H1 (cell line): ENCODE measurements at regions not wholly inside any gene's neighbourhood (a gene's known extent, or its start where the extent isn't known, plus 50 kb on each side); places are given as distances from the start of the nearest gene placed in this dataset.

ENCODE experiments used
- CTCF ChIA-PET: fragments of 300-600 bp; sonication (Branson Sonifier 250); formaldehyde crosslinking; loops from one replicate; lab custom pipeline; 2021; ENCODE audit not compliant: partially characterized antibody; lab: Charles Lee
- POLR2A ChIA-PET: fragments of 300-600 bp; sonication (Branson Sonifier 250); formaldehyde crosslinking; loops from one replicate; lab custom pipeline; 2021; ENCODE audit warnings: inconsistent platforms; ENCODE audit not compliant: partially characterized antibody; lab: Charles Lee
- DNase-seq, 2 experiments: peaks; one replicate each; pipeline versions ENCODE4 v3.0.0 to v3.0.0-alpha.2; 2010 to 2022; ENCODE audit warnings: low spot score in 2 of 2, low read depth in 1 of 2, mixed read lengths in 1 of 2
- FAIRE-seq: peaks from 2 replicates; lab custom pipeline; 2011; peaks lifted over from hg19 to GRCh38; lab: Jason Lieb, UNC
- H2AFZ ChIP-seq: 2 replicates; pipeline ENCODE4 v1.8.1; 2012; ENCODE audit warnings: low read length, inconsistent platforms
- H2AK5ac ChIP-seq: 2 replicates; pipeline ENCODE4 v1.6.1; 2013; ENCODE audit warnings: low read depth, low read length
- H2BK120ac ChIP-seq: replicated peaks from 2 replicates; pipeline ENCODE3; 2013; ENCODE audit warnings: low read depth, low read length, inconsistent platforms
- H2BK12ac ChIP-seq: 2 replicates; pipeline ENCODE4 v1.6.1; 2013; ENCODE audit warnings: low read depth, low read length
- H2BK15ac ChIP-seq: 2 replicates; pipeline ENCODE4 v1.6.1; 2013; ENCODE audit warnings: low read length
- H2BK20ac ChIP-seq: 2 replicates; pipeline ENCODE4 v1.6.1; 2013; ENCODE audit warnings: low read length
- H2BK5ac ChIP-seq: 2 replicates; pipeline ENCODE4 v1.6.1; 2013; ENCODE audit warnings: low read depth, low read length
- H3K14ac ChIP-seq: 2 replicates; pipeline ENCODE4 v1.6.1; 2013; ENCODE audit warnings: inconsistent platforms; ENCODE audit not compliant: insufficient read length
- H3K18ac ChIP-seq: 2 replicates; pipeline ENCODE4 v1.6.1; 2013; ENCODE audit warnings: low read length; ENCODE audit errors: extremely low read depth
- H3K23ac ChIP-seq: 2 replicates; pipeline ENCODE4 v1.6.1; 2013; ENCODE audit warnings: inconsistent platforms; ENCODE audit not compliant: insufficient read length
- H3K23me2 ChIP-seq: 2 replicates; pipeline ENCODE4 v1.6.1; 2013; ENCODE audit warnings: low read depth, low read length
- H3K27ac ChIP-seq: 2 replicates; pipeline ENCODE4 v1.6.1; 2011; ENCODE audit warnings: low read depth, low read length, inconsistent platforms
- H3K27me3 ChIP-seq, 4 experiments: replicated peaks in 1 of 4; 1 replicate in 1 of 4; 2 replicates in 3 of 4; pipeline versions ENCODE4 v1.6.1 to v1.8.1; 2011 to 2013; ENCODE audit warnings: low read length in 3 of 4, mild to moderate bottlenecking in 3 of 4, inconsistent platforms in 2 of 4, mixed read lengths in 2 of 4, moderate library complexity in 1 of 4; ENCODE audit not compliant: control insufficient read depth in 3 of 4, insufficient read depth in 3 of 4; ENCODE audit errors: extremely low read depth in 1 of 4
- H3K36me3 ChIP-seq, 4 experiments: 2 replicates each; pipeline versions ENCODE4 v1.6.1 to v1.8.1; 2011 to 2013; ENCODE audit warnings: mild to moderate bottlenecking in 4 of 4, low read length in 3 of 4, moderate library complexity in 2 of 4, control low read depth in 1 of 4, inconsistent platforms in 1 of 4; ENCODE audit not compliant: insufficient read depth in 4 of 4, control insufficient read depth in 2 of 4
- H3K4ac ChIP-seq: replicated peaks from 2 replicates; pipeline ENCODE3; 2013; ENCODE audit warnings: low read length, low read depth, mixed read lengths, inconsistent platforms; ENCODE audit not compliant: insufficient read length
- H3K4me1 ChIP-seq, 4 experiments: replicated peaks in 1 of 4; 1 replicate in 1 of 4; 2 replicates in 3 of 4; pipeline versions ENCODE4 v1.6.1 to v1.8.1; 2011 to 2013; ENCODE audit warnings: low read length in 3 of 4, inconsistent platforms in 2 of 4, mixed read lengths in 1 of 4; ENCODE audit not compliant: insufficient read depth in 4 of 4, control insufficient read depth in 3 of 4
- H3K4me2 ChIP-seq, 2 experiments: 2 replicates each; pipeline versions ENCODE4 v1.6.1 to v1.8.1; 2011 to 2013; ENCODE audit warnings: low read depth in 2 of 2, low read length in 2 of 2, control low read depth in 1 of 2, inconsistent platforms in 1 of 2, mild to moderate bottlenecking in 1 of 2; ENCODE audit not compliant: insufficient read depth in 1 of 2
- H3K4me3 ChIP-seq, 4 experiments: fragments of 200-600, 300-600 bp in 1 of 4; sonication (generic), shearing (Covaris generic), sonication (Bioruptor Twin) in 1 of 4; 2 replicates each; pipeline versions ENCODE4 v1.5.1 to v1.8.1; 2011 to 2016; ENCODE audit warnings: low read length in 4 of 4, low read depth in 3 of 4, control low read depth in 2 of 4, inconsistent platforms in 2 of 4, mild to moderate bottlenecking in 2 of 4, mixed read lengths in 1 of 4, moderate library complexity in 1 of 4; ENCODE audit not compliant: insufficient read depth in 2 of 4; ENCODE audit errors: extremely low read depth in 1 of 4
- H3K56ac ChIP-seq: replicated peaks from 2 replicates; pipeline ENCODE3; 2013; ENCODE audit warnings: low read depth, mild to moderate bottlenecking, mixed read lengths, low read length, inconsistent platforms; ENCODE audit not compliant: insufficient read length
- H3K79me1 ChIP-seq: 2 replicates; pipeline ENCODE4 v1.6.1; 2013; ENCODE audit warnings: low read depth, low read length, control low read depth
- H3K79me2 ChIP-seq, 2 experiments: 2 replicates each; pipeline versions ENCODE4 v1.6.1 to v1.8.1; 2012 to 2013; ENCODE audit warnings: low read length in 2 of 2, mild to moderate bottlenecking in 2 of 2, inconsistent platforms in 1 of 2; ENCODE audit not compliant: insufficient read depth in 2 of 2, control insufficient read depth in 1 of 2
- H3K9ac ChIP-seq, 4 experiments: replicated peaks in 1 of 4; 1 replicate in 1 of 4; 2 replicates in 3 of 4; pipeline versions ENCODE4 v1.6.1 to v1.8.1; 2011 to 2013; ENCODE audit warnings: low read depth in 3 of 4, low read length in 3 of 4, control low read depth in 2 of 4, mild to moderate bottlenecking in 2 of 4, moderate library complexity in 2 of 4, inconsistent platforms in 1 of 4; ENCODE audit errors: extremely low read depth in 1 of 4
- H3K9me3 ChIP-seq, 2 experiments: 2 replicates each; pipeline versions ENCODE4 v1.6.1 to v1.8.1; 2012 to 2013; ENCODE audit warnings: mild to moderate bottlenecking in 2 of 2, moderate library complexity in 2 of 2, control low read depth in 1 of 2, inconsistent platforms in 1 of 2, low read depth in 1 of 2, low read length in 1 of 2, mixed read lengths in 1 of 2; ENCODE audit not compliant: insufficient read depth in 2 of 2
- H4K20me1 ChIP-seq, 2 experiments: replicated peaks in 1 of 2; 2 replicates each; pipeline versions ENCODE3 to v1.8.1; 2011 to 2013; ENCODE audit warnings: inconsistent platforms in 2 of 2, low read length in 2 of 2, mild to moderate bottlenecking in 1 of 2; ENCODE audit not compliant: insufficient read depth in 2 of 2, control insufficient read depth in 1 of 2
- H4K5ac ChIP-seq: 2 replicates; pipeline ENCODE4 v1.6.1; 2013; ENCODE audit warnings: low read length, low read depth, mixed read lengths, inconsistent platforms; ENCODE audit not compliant: insufficient read length
- H4K8ac ChIP-seq: 2 replicates; pipeline ENCODE4 v1.8.0; 2013; ENCODE audit warnings: mild to moderate bottlenecking, moderate library complexity, low read length, inconsistent platforms; ENCODE audit not compliant: insufficient read depth; ENCODE audit errors: extremely low read depth
- H4K91ac ChIP-seq: replicated peaks from 2 replicates; pipeline ENCODE3; 2013; ENCODE audit warnings: low read length, mixed read lengths, inconsistent platforms; ENCODE audit not compliant: insufficient read length
- CBX8 ChIP-seq: fragments of 300-800, 300-1000 bp; sonication (generic); IDR thresholded peaks from 2 replicates; pipeline ENCODE4 v1.7.1; 2016; ENCODE audit warnings: low read depth, low read length, borderline replicate concordance
- FOSL1 ChIP-seq: IDR thresholded peaks from 2 replicates; pipeline ENCODE4 v1.6.1; 2011; ENCODE audit warnings: mild to moderate bottlenecking, low read depth, low read length, moderate library complexity; ENCODE audit not compliant: insufficient read depth
- HDAC6 ChIP-seq: IDR thresholded peaks from one replicate; pipeline ENCODE4 v1.7.1; 2012; ENCODE audit warnings: low read depth, mild to moderate bottlenecking, inconsistent platforms, low read length, moderate library complexity
- POU5F1 ChIP-seq: IDR thresholded peaks from 2 replicates; pipeline ENCODE4 v1.6.1; 2011; ENCODE audit warnings: low read depth, mild to moderate bottlenecking, low read length, moderate library complexity
- SAP30 ChIP-seq: fragments of 300-600 bp; sonication (generic); IDR thresholded peaks from 2 replicates; pipeline ENCODE4 v1.7.1; 2012; ENCODE audit warnings: low read length, moderate library complexity, mild to moderate bottlenecking, inconsistent platforms; ENCODE audit not compliant: insufficient read depth, insufficient replicate concordance
- SIN3A ChIP-seq, 2 experiments: IDR thresholded peaks in 1 of 2; conservative IDR thresholded peaks in 1 of 2; 2 replicates each; pipeline ENCODE4 v1.6.1; 2011 to 2012; ENCODE audit warnings: low read length in 2 of 2, improper control_type of control experiment in 1 of 2, low read depth in 1 of 2, mild to moderate bottlenecking in 1 of 2
- SUZ12 ChIP-seq: fragments of 200-600 bp; sonication (generic); IDR thresholded peaks from 2 replicates; pipeline ENCODE4 v1.6.1; 2012; ENCODE audit warnings: mild to moderate bottlenecking, inconsistent platforms, low read length, moderate library complexity, mixed read lengths
- YY1 ChIP-seq: IDR thresholded peaks from 2 replicates; pipeline ENCODE4 v1.6.1; 2011; ENCODE audit warnings: low read depth, mild to moderate bottlenecking, low read length
- ZNF274 ChIP-seq: IDR thresholded peaks from 2 replicates; pipeline ENCODE4 v1.7.0; 2012; ENCODE audit warnings: low read length, borderline replicate concordance; ENCODE audit errors: extremely low read depth
- WGBS, 2 experiments: shearing (Covaris generic) in 1 of 2; methylation state at CpG; one replicate each; pipeline versions ENCODE4 v1.1.6 to v1.1.7; 2013 to 2015; ENCODE audit warnings: low lambda C conversion rate in 2 of 2, mixed read lengths in 2 of 2, inconsistent platforms in 1 of 2, low coverage in 1 of 2, missing lambda C conversion rate in 1 of 2; ENCODE audit not compliant: insufficient replicate concordance in 2 of 2, insufficient coverage in 1 of 2, insufficient read length in 1 of 2; ENCODE audit errors: extremely low coverage in 1 of 2, missing lambda C conversion rate in 1 of 2; 5-methylcytosine and 5-hydroxymethylcytosine counted together

DNA sequence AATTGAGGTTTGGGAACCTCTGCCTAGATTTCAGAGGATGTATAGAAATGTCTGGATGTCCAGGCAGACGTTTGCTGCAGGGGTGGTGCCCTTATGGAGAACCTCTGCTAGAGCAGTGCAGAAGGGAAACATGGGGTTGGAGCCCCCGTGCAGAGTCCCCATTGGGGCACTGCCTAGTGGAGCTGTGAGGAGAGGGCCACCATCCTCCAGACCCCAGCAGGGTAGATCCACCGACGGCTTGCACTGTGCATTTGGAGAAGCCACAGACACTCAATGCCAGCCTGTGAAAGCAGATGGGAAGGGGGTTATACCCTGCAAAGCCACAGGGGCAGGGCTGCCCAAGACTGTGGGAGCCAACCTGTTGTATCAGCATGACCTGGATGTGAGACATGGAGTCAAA lies 354.6 kb downstream of the ZNF326 start:
- no peak for FAIRE-seq
- no peak overlapping the region for H2AK5ac ChIP-seq

More for the DNA sequence above, 354.6 kb downstream of the ZNF326 start:
- H3K14ac ChIP-seq: no peak overlapping the region
- H2BK12ac ChIP-seq: no peak overlapping the region
- no peaks in the 10 kb centered on the region for H3K79me1 ChIP-seq
- no peak overlapping the region for H2BK15ac ChIP-seq
- H3K18ac ChIP-seq: no peak overlapping the region
- no peak overlapping the region for H2BK20ac ChIP-seq
- H3K56ac ChIP-seq: no peak overlapping the region
- no peak overlapping the region for H4K5ac ChIP-seq
- no peak overlapping the region for H3K9ac ChIP-seq
- H4K20me1 ChIP-seq: no peaks in the 10 kb centered on the region
- no peak overlapping the region for H3K4ac ChIP-seq
- no peak overlapping the region for H2AFZ ChIP-seq
- no peaks in the 10 kb centered on the region for H3K79me2 ChIP-seq
- H2BK120ac ChIP-seq: no peak overlapping the region
- H4K8ac ChIP-seq: no peak overlapping the region
- no peak overlapping the region for H3K27ac ChIP-seq
- H3K23ac ChIP-seq: no peak overlapping the region
- WGBS, 2 experiments: 97% methylated on average over 4 of the region's 4 CpGs; no CpG with 5 or more reads in 1 of the 2 experiments
- H3K4me1 ChIP-seq: no peaks in the 10 kb centered on the region
- H2BK5ac ChIP-seq: no peak overlapping the region
- ChIA-PET POLR2A (no interaction called here), CTCF (no interaction called here)
- no peaks in the 10 kb centered on the region for H3K36me3 ChIP-seq
- H4K91ac ChIP-seq: no peak overlapping the region
- no peaks in the 10 kb centered on the region for H3K27me3 ChIP-seq
- TF ChIP-seq SIN3A (conservative IDR thresholded peaks at IDR 0.05 in 1 of 2, IDR thresholded peaks at IDR 0.05 in 1 of 2; ENCODE audit: low read depth in 1 of 2, low read length in 2 of 2): no peak
- no peak for TF ChIP-seq SUZ12
- no peak for TF ChIP-seq FOSL1
- TF ChIP-seq POU5F1: no peak
- TF ChIP-seq SAP30: no peak
- TF ChIP-seq ZNF274: no peak
- no peak for TF ChIP-seq YY1
- no peak for TF ChIP-seq HDAC6
- TF ChIP-seq CBX8: no peak
- peaks cover 10 to 15% of the 10 kb centered on the region in 2 experiments; a peak in 3 of 4 replicates for H3K9me3 ChIP-seq
- no peak overlapping the region for H3K4me3 ChIP-seq
- no peaks in the 10 kb centered on the region for H3K23me2 ChIP-seq
- H3K4me2 ChIP-seq: no peak overlapping the region
- DNase-seq: no peak
